Left kidney (tissue), 1 donor: ENCODE measurements at regions not wholly inside any gene's neighbourhood (a gene's known extent, or its start where the extent isn't known, plus 50 kb on each side); places are given as distances from the start of the nearest gene placed in this dataset.

Experiments
- DNase-seq: peaks from one replicate; pipeline ENCODE4 v3.0.0-alpha.2; 2013

DNA sequence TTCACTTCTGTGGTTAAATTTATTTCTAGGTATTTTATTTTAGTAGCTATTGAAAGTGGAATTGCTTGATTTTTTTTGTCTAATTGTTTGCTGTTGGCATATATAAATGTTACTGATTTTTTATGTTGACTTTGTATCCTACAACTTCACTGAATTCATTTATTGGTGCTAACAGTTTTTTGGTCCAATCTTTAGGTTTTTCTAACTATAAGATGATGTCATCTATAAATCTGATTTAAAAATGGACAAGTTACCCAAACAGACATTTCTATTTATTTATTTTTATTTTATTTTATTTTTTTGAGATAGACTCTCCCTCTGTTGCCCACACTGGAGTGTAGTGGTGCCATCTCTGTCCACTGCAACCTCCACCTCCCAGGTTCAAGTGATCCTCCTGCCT lies 162.3 kb downstream of the COX7C start:
- no peak for DNase-seq

DNA sequence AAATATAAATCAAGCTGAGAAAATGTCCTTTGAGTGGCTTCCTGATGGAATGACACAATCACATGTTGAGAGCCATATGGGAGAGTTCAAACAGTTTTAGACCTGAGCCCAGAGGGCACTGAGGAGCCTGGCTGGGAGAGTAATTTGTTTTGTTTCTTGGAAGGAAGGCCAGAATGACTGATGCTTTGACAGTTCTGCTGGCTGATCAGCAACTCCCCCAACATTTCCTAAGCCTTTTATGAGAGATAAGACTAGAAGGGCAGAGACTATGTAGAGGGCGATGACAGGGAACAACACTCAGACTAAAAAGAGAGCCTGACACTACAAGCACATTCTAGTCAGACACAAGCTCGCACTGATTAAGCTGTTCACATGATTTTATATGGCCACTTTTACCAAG lies 169.2 kb downstream of the COX7C start:
- DNase-seq = no peak

DNA sequence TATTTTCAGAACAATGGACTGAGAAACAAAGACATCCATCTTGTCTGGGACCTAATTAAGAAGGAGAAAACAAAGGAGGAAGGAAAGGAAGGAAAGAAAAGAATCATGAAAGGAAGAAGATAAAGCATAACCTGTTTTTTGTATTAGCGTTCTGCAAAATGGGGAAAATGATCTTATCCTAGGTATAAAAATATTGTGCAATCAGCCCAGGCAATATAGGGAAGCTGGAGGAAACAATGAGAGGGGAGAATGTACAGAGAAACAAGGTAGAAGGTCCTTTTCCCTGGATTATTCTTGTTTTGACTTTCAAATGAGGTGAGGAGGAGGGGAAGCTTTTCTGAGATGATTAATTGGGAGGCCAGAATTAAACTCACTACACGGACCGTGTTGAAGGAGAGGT lies 177.9 kb downstream of the COX7C start:
- no peak for DNase-seq

DNA sequence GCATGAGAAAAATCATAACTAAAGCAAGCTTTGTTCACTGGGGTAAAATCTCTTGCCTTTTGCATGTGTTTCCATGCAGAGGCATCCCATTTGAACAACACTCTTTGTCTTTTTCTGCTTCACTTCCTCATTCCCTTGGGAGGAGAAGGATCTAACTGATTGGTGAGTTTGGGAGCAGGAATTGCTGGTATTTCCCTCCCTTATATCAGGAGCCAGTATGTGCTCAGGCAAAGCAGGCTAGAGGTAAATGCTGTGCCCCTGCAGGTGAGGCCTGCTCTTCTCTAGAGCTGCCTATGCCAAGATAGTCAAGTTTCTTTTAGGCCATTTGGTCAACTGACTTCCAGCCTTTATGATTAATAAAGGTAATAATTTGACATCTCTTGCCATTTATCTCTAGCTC lies 179.9 kb downstream of the COX7C start:
- DNase-seq = no peak

DNA sequence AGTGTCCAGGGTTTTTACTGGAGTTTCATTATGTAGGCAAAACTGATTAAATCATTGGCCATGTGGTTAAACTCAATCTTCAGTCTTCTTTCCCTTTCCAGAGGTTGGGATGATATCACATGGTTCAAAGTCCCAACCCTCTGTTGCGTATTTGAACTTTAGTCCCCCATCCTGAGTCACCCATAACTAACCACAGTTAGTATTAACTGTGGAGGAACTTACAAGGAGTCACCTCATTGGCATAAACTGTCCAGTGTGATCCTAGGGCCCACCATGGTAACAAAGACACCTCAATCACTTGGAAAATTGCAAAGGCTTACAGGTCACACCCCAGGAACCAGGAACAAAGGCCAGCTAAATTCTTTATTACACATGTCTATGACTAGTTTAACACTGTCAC lies 188.5 kb downstream of the COX7C start:
- no peak for DNase-seq

DNA sequence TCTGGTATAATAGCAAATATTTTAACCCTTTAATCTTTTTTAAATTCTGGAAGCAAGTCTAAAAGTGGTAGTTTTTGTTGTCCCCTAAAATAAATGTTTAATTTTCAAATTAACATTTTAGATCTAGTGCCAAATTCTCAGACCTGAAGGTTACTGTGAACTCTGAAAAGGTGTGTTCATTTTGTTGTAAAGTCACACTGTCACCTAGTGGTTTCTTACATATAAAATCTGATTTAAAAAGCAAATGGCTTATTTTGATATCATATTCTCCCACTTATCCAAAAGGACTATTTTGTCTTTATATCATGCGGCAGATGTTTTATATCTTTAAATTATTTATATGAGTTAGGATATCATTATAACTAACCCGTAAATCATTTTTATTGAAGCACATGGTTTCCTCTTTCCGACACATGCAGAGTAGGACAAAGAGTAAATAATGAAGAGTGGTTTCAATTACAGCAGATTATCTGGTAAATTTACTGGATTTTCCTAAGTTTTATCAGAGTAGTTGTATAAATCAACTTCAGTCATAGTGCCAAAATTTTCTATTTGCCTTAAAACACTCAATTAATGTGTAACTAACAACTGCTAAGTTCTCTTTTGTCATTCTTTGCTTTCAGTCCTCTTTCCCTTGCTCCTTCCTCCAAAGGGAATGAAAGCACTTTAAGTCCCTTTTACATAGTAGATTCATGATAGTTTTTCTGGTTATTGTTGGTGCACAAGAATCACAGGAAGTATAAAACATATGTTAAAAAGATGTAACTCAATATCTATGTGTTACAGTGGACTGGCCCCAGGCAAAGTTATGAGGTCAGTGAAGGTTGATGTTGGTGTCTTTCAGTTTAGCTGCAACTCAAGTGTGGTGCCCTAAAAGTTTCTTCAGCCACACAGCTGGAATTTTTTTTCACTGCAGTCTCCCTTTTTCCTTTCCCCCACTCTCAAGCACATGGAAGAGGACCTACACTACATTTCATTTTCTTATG lies 189.6 kb downstream of the COX7C start:
- peak; percentile 36 for DNase-seq

DNA sequence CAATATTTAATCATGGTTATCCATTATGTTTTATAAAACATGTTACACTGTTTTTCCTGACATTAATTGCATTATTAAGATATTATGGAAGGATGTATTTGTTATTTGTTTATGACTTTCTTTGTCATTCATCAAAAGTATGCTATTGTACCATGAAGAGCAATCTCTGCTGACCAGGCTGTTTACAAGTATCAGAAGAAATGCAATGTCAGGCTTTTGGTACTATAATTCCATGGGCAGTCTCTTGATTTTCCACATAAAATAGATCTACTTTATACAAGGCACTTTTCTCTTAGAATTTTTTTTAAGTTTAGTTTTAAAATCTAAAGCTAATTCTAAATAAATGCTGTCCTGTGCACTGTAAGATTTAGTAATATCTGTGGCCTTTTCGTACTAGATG lies 196.6 kb downstream of the COX7C start:
- no peak for DNase-seq

DNA sequence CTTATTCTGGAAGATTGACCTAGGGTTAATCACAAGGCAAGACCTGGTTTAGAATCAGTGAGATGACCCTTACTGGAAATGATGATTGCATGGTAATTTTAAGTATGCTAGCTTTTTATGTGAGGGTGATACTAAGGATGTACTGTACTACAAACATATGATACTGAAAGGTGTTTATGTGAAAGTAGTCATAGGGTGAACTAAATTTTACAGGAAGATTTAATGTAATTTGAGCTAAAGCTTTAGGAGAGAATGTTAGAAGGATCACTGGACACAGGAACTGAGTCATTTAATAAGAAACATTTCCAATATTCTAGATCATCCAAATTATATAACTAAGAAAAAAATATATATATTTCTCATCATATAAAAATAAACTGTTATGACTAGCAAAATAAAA lies 197.2 kb downstream of the COX7C start:
- DNase-seq = no peak

DNA sequence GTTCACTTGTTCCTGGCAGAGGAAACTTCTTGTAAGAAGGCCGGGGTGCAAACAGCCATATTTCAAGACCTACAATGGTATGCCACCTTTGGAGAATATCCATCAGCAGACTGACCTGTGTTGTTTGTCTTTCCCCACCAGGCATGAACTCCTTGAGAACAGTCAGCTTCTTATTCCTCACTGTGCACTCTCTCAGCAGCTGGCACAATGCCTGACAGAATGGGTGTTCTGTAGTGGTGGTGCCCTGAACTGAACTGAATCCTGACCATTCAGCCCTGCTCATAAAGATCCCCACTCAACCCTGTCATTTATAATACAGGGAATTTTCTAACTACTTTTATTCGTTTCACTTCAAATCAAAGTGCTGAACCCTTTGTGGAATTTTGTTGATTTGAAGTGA lies 206.9 kb downstream of the COX7C start:
- DNase-seq = no peak

DNA sequence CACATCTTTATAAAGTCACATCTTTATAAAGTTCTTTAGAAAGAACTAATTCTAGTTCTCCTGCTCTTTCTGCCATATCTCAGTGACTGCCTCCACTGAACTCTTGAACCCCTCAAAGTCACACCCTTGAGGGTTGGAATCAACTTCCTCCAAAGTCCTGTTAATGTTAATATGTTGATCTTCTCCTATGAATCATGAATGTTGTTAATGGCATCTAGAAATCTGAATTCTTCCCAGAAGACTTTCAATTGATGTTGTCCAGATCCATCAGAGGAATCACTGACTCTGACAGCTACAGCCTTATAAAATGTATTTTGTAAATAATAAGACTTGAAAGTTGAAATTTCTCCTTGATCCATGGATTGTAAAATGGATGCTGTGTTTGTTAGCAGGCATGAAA lies 213.4 kb downstream of the COX7C start:
- DNase-seq = no peak

DNA sequence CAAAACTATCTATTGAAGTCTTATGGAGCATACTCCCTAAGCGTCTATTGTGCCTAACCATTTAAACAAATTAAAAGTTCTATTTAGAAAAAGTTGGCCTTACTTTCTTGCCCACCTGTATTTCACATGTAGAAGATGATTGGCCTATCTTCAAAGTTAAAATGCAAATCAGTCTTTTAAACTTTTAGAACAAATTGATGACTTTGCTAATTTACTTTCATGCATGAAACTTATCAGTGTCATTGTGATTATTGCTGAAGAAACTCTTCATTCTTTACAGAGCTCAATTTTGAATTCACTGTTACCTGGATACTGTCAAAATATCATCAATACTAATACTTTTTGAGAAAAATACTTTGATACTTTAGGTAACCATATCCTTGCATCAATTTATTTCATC lies 216.1 kb downstream of the COX7C start:
- no peak for DNase-seq

DNA sequence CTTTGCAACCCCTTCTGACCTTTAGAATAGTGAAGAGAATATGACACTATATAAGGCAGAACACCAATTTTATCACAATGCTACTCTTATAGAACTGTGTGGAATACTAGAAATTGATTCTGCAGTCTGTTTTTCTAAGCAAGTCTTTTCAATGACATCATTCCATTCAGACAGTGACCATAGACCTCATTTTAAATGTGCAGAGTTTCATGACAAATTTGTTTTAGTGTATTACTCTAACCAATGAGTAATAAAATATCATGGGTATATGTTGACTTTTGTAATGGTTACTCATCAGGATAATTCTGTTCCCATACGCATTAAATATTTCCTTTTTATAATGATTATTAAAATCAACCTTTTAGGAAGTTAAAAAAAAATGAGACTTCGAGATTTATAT lies 219.9 kb downstream of the COX7C start:
- DNase-seq = no peak

DNA sequence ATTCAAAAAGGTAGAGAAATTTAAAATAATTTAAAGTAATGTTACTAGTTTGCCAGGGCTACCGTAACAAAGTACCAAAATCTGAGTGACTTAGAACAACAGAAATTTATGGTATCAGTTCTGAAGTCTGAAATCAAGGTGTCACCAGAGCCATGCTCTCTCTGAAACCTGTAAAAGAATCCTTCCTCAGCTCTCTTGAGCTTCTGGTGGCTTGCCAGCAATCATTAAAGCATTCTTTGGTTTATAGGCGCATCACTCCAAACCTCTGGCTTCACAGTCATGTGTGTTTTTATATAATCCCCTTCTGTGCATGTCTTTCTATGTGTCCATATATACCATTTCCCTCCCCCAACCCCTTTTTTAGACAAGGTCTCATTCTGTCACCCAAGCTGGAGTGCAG lies 220.3 kb downstream of the COX7C start:
- no peak for DNase-seq

DNA sequence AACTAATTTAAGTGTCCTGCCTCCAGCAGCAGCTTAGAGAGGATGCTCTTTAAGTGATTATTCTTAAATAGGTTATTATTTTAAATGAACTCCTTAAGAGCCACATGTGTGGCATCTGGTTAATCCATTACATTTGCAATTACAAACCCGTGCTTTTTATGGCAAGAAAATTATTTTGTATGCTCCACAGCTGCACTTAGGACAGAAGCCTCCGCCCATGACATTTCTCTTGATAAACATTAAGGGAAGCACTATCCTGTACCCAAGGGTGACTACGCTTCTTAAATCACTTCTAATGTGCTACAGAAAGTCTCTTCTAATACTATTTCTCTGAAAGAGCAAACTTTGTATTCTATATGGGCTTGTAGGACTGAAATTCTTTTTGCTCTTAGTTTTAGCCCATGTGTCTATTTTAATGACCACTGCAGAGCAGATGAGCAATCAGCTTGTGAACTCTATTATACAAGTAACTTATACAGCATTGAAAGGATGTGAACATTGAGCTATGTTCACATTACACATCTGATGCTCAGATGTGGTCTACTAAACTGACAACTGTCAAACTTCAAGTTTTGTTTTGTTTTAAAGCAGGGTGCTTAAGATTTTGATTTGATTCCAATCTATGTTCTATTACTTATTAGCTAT lies 223.4 kb downstream of the COX7C start:
- no peak for DNase-seq

DNA sequence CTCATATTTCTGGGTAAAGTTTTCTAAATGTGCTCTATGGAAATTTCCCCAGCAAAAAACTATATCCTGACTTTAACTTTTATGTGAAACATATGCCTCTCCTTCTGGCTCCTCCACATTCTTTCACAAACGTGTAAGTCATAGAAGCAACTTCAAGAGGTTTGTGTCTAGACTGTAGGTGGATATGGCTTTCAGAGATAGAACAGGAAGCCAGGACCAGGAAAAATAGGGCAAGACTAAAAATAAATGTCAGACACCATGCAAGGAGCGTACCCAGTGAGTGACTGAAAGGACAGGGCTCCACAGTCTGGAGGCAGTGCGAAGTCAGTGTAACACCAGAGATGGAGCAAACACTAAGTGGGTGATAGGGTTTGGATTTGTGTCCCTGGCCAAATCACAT lies 240.7 kb downstream of the COX7C start:
- no peak for DNase-seq

DNA sequence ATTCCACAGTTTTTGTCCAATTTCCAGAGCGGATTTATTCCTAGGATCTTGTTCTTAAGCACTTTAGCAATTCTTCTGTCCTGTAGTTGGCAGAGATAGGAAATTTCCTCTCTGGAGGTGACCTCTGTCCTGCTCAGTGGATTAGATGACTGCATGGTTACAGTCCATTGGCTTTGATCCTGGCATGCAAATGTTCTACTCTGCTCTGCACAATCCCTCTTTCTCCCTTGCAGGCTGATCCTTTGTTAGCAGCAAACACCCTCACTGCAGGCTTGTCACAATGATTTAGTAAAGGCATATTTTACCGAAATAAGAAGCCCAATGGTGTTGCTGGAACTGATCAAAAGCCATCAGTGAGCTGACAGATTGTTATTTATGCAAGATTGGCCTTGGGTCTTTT lies 243.8 kb downstream of the COX7C start:
- peak; percentile 29 for DNase-seq

DNA sequence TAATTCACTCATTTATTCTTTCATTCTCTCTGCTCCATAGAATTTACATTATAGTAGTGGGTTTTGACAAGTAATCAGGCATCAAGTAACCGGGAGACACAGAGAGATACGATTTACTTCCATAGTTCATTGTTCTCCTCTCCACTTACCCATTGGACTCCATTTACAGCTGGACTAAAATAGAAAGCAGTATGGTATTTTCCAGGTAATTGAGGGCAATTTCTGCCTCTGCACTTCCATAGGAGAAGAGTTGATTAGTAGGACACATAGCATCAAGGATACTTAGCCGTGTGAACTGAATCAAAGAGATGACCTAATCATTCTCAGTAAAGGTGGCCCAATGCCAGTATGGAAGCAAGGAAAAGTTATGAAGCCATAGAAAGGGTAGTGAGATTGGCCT lies 244.4 kb downstream of the COX7C start:
- DNase-seq = no peak

DNA sequence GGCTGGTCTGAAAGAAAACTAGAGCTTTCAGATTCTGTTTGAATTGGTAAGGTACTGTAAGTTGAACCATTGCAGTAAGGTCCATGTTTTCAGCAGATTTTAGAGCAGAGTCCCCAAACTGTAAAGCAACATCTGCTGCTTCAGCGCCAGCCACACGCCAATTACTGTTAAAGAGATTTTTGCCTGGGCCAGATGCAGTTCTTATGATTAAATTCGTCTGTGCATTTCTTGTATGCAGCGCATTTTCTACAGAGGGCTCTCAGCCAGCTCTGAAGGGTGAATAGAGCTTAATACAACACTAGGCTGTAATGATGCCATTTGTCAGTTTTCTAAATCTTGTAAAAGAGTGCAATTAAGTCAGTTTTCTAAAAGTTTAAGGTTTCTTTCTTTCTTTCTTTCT lies 246.3 kb downstream of the COX7C start:
- DNase-seq = no peak

DNA sequence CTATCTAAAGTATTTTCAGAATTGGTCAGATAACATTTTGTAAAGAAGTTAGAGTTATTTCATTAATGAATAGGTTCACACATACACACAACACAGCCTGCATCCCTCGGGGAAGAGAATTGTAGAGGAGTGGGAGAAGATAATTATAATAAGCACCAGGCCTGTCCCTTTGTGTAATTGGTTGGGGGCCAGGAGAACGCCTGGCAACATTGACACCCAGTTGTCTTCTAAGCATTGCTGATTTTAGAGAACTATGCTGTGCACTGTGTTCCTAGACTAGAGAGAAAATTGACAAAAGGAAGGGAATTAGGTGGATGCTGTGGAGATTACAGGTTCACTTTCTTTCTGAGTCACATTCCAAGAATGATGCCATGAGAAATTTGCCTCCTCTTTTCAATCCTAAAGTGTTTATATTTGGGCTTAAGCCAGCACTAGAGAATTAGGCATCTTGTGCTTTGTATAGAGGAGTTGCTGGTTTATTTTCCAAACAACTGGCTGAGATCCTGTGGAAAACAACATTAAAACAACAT lies 247.6 kb downstream of the COX7C start:
- DNase-seq = no peak

DNA sequence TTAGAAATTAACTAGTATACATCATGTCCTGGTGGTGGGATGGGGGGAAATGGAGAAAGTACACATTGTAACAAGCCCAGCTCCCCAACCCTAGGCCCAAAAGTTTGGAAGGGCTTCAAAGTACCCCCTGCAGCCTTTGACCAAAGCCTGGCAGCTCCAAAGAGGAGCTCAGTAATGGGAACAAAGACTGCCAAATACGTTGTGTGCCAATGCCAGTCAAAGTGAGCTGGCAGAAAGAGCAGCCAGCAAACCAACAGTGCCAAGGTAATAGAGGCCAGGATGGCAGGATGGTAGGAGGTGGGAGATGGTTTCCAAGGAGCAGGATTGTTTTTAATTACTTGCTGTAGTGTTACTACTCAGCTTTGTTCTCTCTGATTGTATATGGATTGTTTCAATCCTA lies 248.3 kb downstream of the COX7C start:
- DNase-seq = no peak

DNA sequence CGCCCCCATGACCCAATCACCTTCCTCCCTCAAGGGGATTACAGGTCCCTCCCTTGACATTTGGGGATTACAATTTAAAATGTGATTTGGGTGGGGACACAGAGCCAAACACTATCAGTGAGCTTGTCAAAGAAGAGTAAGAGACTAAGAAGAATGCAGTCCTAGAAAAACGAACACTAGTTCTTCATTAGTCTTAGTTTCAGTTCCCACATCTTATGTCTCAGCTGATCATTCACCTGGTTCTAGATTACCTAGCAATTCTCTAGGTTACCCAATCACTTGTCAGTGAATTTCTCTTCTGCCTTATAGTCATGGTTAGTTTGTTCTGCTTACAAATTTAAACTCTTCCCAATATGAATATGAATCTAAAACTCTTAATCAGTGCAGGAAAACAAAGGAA lies 251.5 kb downstream of the COX7C start:
- no peak for DNase-seq

DNA sequence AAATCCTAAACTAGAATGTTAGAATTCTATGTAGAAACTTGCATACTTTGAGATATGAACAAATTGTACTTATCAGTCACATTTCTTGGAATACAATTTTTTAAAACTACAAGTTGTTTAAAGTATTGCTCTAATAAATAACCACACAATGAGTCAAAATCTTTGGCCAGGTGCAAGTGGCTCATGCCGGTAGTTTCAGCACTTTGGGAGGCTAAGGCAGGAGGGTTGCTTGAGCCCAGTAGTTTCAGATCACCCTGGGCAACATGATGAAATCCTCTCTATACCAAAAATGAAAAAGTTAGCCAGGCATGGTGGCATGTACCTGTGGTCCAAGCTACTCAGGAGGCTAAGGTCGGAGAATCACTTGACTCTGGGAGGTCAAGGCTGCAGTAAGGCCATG lies 257.8 kb downstream of the COX7C start:
- no peak for DNase-seq

DNA sequence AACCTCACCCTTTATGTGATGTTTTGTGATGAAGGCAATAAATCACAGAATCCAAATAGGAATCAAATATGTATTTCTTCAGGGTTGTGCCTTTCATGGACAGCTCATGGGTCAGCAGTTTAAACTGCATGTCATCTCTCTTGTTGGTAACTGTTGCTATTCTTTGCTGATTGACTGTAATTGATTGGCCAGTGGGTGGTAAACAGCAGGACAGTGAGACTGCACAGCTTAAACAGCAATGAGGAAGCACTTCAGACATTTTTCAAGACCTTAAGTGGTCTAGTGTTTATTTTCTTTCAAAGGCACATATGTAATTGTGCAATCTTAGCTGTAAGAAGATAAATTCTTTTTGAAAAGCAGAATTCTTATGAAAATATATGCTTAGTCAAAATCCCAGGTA lies 260.5 kb downstream of the COX7C start:
- DNase-seq = no peak

DNA sequence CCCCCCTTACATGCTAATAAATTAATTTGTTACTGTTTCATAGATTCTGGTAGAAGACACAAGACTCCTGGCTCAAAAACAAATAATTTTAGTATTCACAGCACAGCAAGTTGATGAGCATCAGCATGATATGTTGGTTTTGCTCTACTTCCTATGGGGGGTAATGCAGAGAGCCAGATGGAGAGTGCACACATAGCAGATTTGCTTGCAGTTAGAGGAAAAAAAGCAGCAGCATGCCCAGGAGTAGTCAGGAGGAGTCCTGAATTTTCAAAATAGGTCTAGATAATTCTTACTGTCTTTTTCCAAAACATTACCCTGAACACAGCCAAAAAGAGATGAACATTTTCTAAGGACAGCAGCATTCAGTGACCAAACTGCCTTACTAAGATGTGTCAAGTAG lies 261.3 kb downstream of the COX7C start:
- DNase-seq = no peak
